ENCODE measurements at regions not wholly inside any gene's neighbourhood (a gene's known extent, or its start where the extent isn't known, plus 50 kb on each side); places are given as distances from the start of the nearest gene placed in this dataset.
"Not testable (repeated sequence)": the region's sequence is repeated elsewhere in the genome, so short reads cannot be mapped to it uniquely, and the experiment has no call there.

DNA sequence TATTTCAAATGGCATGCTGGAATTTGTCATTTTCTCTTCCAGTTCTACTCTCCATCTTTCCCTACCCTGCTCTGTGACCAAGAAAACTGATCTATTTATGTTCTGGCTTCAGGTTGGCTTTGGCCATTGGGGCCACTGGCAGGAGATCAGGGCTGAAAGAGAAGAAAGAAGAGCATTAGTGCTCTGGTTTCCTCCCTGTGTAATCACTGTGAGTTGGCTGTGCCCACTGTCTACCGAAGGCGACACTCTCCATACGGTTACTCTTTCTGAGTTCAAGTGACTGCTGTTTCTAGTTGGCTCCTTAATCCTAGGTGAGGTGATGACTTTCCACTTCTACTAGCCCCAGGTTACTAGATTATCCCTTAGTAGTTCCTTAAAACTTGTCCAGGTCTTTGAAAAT, 372.6 kb downstream of the PRELID2 start:
- Histone ChIP-seq H3K9me3 (no peaks in the 10 kb centered on the region), H3K36me3 (ENCODE audit: low read depth) (no peaks in the 10 kb centered on the region), H3K4me3 (no peak overlapping the region), H3K4me1 (ENCODE audit: low read depth) (no peaks in the 10 kb centered on the region)
- intact Hi-C loops (cut with DNase I, micrococcal nuclease) = no loop called here
- DNase-seq = no peak
- TF ChIP-seq, protein P1, sequence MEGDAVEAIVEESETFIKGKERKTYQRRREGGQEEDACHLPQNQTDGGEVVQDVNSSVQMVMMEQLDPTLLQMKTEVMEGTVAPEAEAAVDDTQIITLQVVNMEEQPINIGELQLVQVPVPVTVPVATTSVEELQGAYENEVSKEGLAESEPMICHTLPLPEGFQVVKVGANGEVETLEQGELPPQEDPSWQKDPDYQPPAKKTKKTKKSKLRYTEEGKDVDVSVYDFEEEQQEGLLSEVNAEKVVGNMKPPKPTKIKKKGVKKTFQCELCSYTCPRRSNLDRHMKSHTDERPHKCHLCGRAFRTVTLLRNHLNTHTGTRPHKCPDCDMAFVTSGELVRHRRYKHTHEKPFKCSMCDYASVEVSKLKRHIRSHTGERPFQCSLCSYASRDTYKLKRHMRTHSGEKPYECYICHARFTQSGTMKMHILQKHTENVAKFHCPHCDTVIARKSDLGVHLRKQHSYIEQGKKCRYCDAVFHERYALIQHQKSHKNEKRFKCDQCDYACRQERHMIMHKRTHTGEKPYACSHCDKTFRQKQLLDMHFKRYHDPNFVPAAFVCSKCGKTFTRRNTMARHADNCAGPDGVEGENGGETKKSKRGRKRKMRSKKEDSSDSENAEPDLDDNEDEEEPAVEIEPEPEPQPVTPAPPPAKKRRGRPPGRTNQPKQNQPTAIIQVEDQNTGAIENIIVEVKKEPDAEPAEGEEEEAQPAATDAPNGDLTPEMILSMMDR (IDR thresholded peaks at IDR 0.05) = no peak
- no peak for ATAC-seq

DNA sequence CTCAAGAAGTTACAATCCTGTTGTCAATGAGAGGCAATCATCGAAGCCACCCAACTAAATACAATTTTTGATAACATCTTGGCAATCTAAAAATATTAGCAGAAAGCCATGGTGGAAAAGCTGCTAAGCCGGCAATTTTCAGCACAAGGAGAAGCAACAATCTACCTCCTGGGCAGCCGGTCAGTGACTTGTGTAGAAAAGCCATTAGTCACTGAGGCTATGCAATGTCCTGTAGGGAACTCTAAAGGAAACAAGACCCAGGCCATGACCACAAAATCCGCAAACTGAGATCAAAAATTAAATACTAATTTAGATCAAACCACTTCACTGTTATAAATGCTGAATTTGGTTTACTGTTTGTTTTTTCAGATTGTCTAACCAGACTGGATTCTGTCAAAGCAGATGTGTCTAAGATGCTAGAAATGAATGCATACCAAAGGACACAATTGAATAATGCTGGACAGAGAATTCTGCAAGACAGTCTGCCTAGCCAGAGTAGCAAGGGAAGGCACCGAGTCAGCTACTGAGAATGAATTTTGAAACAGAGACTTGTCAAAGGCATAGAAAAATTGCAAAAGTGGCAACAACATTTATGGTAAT, 384.8 kb downstream of the PRELID2 start:
- no peak for ATAC-seq
- Histone ChIP-seq H3K4me3 (no peak overlapping the region), H3K9me3 (peaks cover 5% of the 10 kb centered on the region), H3K36me3 (ENCODE audit: low read depth) (no peaks in the 10 kb centered on the region), H3K4me1 (ENCODE audit: low read depth) (no peaks in the 10 kb centered on the region)
- intact Hi-C loops (cut with DNase I, micrococcal nuclease) = no loop called here
- TF ChIP-seq, protein P1 (IDR thresholded peaks at IDR 0.05) = no peak
- DNase-seq = no peak

DNA sequence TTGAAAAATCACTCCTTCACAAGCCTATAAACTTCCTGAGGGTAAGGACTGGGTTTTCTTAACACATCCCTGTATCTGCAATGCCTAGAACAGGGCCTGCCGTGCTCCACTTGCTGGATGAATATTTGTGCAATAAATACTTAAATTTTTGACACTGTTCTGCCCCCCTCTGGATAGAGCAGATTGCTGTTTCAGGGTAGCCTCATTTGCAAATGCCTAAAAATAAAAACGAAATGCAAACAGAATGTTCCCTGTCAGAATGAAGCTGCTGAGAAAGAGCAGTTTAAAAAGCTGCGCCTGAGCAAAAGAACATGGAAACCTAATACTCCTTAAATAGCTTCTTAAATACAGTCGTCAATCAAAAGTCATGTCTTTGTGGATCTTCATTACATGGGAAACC, 385.3 kb downstream of the PRELID2 start:
- intact Hi-C loops (cut with DNase I, micrococcal nuclease) = no loop called here
- no peak overlapping the region for H3K4me3 ChIP-seq
- ATAC-seq (no peak), DNase-seq (no peak)
- TF ChIP-seq, protein P1 (IDR thresholded peaks at IDR 0.05) = no peak
- peaks cover 5% of the 10 kb centered on the region for H3K9me3 ChIP-seq
- no peaks in the 10 kb centered on the region for H3K36me3 ChIP-seq (ENCODE audit: low read depth)
- no peaks in the 10 kb centered on the region for H3K4me1 ChIP-seq (ENCODE audit: low read depth)

DNA sequence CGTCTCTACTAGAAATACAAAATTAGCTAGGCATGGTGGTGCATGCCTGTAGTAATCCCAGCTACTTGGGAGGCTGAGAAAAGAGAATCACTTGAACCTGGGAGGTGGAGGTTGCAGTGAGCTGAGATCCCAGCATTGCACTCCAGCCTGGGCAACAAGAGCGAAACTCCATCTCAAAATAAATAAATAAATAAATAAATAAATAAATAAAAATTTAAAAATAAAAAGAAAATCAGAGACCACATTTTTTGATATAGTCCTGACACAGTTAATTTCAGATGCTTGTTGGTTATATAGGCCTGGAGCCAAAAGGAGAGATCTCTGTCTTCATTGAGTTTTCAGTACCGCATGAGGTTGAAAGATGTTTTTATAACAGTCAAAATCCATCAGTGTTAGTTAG, 388.3 kb downstream of the PRELID2 start:
- H3K4me3 ChIP-seq; ATAC-seq; H3K4me1 ChIP-seq (ENCODE audit: low read depth); intact Hi-C loops (cut with DNase I, micrococcal nuclease); H3K9me3 ChIP-seq; H3K36me3 ChIP-seq (ENCODE audit: low read depth); DNase-seq: not testable (repeated sequence)

DNA sequence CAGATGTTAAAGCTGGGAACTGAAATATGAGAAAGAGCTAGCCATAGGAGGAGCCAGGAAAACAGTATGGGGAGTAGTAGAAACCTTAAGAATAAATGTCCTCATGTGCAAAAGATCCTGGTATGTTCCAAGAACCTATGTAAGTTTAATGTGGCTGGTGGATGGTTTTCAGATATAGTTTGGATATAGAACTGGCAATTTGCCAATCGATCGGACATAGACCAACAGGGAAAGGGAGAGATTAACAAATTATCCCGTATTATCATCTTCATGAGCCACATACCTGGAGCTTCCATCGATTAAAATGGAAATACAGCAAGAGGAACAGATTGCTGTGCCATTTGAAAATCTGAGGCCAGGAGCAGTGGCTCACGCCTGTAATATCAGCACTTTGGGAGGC, 388.7 kb downstream of the PRELID2 start:
- intact Hi-C loops (cut with DNase I, micrococcal nuclease) = no loop called here
- DNase-seq = no peak
- Histone ChIP-seq H3K4me1 (ENCODE audit: low read depth) (no peaks in the 10 kb centered on the region), H3K9me3 (peaks cover 5% of the 10 kb centered on the region), H3K4me3 (no peak overlapping the region), H3K36me3 (ENCODE audit: low read depth) (no peaks in the 10 kb centered on the region)
- no peak for ATAC-seq
- TF ChIP-seq, protein P1 (IDR thresholded peaks at IDR 0.05) = no peak

DNA sequence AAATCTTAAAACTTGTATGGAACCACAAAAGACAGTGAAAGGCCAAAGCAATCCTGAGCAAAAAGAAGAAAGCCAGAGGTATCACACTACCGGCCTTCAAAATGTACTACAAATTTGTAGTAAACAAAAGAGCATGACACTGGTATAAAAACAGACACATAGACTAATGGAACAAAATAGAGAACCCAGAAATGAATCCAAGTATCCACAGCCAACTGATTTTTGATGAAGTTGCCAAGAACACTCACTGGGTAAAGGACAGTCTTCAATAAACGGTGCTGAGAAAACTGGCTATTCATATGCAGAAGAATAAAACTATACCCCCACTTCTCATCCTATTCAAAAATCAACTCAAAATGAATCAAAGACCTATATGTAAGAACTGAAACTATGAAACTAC, 390.1 kb downstream of the PRELID2 start:
- Histone ChIP-seq H3K36me3 (ENCODE audit: low read depth) (no peaks in the 10 kb centered on the region), H3K9me3 (peaks cover 5% of the 10 kb centered on the region), H3K4me3 (no peak overlapping the region), H3K4me1 (ENCODE audit: low read depth) (no peaks in the 10 kb centered on the region)
- DNase-seq = no peak
- ATAC-seq = no peak
- intact Hi-C loops (cut with DNase I, micrococcal nuclease) = no loop called here
- TF ChIP-seq, protein P1 (IDR thresholded peaks at IDR 0.05) = no peak
